ENCODE measurements at regions not wholly inside any gene's neighbourhood (a gene's known extent, or its start where the extent isn't known, plus 50 kb on each side); places are given as distances from the start of the nearest gene placed in this dataset.

DNA sequence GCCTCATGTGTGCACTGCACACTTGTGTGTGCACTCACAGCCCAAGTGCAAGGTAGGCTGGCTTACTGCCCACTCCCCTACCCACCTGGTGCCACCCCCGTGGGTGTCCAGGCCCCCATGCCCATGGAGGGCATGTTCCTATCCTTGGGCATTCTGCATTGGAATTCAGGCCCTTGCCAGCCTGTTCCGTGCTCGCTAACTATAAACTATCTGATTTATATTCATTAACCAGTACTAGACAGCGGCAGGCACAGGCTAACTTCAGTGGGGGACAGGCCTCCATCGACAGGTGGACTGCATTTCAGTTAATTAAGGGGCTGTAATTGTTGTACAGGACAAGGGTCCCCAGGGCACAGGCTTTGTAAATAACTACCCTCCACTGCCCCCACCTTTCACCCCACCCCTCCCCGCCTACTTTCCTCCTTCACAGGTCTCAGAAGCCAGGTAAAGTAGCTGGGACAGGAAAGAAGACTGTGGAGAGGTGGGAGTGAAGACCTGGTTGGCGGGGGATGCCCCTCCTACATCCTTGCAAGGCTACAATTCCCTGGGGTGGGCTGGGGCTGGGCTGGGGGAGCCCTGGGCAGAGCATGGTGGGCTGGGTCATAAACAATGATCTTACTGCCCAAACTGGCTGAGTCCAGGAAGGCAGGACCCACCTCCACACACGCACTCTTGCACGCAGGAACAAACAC, 119.0 kb upstream of the LHX1 start:
- H3K27me3 ChIP-seq (ENCODE audit: control insufficient read depth, insufficient read depth, low read length), result peaks cover 14% of the 10 kb centered on the region
- DNase-seq (ENCODE audit: low read depth), result no peak
- TF ChIP-seq CTCF (IDR thresholded peaks at IDR 0.05; ENCODE audit: insufficient read depth, low read length, poor library complexity, severe bottlenecking), result no peak
- no peaks in the 10 kb centered on the region for H3K36me3 ChIP-seq (ENCODE audit: control insufficient read depth, insufficient read depth, low read length)
- H3K4me3 ChIP-seq (ENCODE audit: low read depth, low read length), result no peak overlapping the region

DNA sequence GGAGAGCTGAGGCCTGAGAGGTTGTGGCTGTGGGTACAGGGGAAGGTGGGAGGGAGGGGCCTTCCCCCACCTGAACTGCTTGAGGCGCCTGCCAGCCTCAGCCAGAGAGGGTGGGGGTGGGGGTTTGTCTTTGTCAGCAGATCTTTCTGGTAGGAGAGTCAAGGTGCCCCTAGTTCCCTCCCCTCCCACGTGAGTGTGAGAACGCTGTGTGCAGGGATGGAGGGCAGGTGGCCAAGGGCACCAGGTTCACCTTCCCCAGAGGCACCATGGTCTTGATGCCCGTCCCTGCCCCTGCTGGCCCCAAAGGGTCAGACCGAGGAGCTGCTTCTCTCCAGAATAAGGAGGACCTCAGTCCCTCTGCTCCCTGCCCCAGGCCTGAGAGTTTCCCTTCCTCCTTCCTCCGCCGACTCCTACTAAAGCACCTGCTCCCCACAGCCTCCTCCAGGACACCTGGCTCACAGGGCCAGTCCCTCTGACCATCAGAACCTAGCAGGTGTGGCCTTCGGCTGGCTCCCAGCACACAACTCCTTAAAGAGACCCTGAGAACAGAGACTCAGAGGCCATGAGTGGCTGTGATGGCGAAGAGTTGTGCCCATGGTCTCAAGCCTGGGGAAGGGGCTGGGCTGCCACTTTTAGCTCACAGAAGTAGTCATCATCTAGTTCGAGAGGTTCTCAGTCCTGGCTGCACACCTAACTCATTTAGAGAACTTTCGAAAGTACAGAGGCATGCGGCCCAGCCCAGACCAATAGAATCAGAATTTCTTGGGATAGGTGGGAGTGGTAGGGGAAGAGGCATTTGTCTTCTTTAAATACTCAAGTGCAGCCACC, 113.2 kb upstream of the LHX1 start:
- no peaks in the 10 kb centered on the region for H3K36me3 ChIP-seq (ENCODE audit: control insufficient read depth, insufficient read depth, low read length)
- peaks cover 5% of the 10 kb centered on the region for H3K27me3 ChIP-seq (ENCODE audit: control insufficient read depth, insufficient read depth, low read length)
- TF ChIP-seq CTCF (IDR thresholded peaks at IDR 0.05; ENCODE audit: insufficient read depth, low read length, poor library complexity, severe bottlenecking), result no peak
- H3K4me3 ChIP-seq (ENCODE audit: low read depth, low read length), result no peak overlapping the region
- DNase-seq (ENCODE audit: low read depth), result no peak

- H3K4me3 ChIP-seq (ENCODE audit: low read depth, low read length), result no peak overlapping the region
- H3K27me3 ChIP-seq (ENCODE audit: control insufficient read depth, insufficient read depth, low read length), result peaks cover 5% of the 10 kb centered on the region
- no peak for DNase-seq (ENCODE audit: low read depth)
- TF ChIP-seq CTCF (IDR thresholded peaks at IDR 0.05; ENCODE audit: insufficient read depth, low read length, poor library complexity, severe bottlenecking), result no peak
- no peaks in the 10 kb centered on the region for H3K36me3 ChIP-seq (ENCODE audit: control insufficient read depth, insufficient read depth, low read length)
Measured at GRCh38 chr17:36824678-36825101, 112.6 kb upstream of the LHX1 start.

DNA sequence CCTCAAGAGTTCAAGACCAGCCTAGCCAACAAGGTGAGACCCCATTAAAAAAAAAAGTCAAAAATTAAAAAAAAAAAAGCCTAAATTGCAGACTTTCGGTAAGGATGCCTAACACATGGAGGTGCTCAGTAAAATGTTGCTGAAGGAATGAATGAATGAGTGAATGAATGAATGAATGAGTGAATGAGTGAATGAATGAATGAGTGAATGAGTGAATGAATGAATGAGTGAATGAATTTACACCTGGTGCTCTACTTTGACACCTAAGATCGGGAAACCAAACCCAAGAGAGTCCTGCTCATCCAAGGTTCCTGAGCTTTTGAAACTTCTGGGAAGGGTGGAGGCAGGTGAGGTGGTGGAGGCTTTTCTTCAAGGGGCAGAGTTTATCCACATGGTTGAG, 112.2 kb upstream of the LHX1 start:
- peaks cover 5% of the 10 kb centered on the region for H3K27me3 ChIP-seq (ENCODE audit: control insufficient read depth, insufficient read depth, low read length)
- no peak for DNase-seq (ENCODE audit: low read depth)
- H3K36me3 ChIP-seq (ENCODE audit: control insufficient read depth, insufficient read depth, low read length), result no peaks in the 10 kb centered on the region
- H3K4me3 ChIP-seq (ENCODE audit: low read depth, low read length), result no peak overlapping the region
- TF ChIP-seq CTCF (IDR thresholded peaks at IDR 0.05; ENCODE audit: insufficient read depth, low read length, poor library complexity, severe bottlenecking), result no peak

DNA sequence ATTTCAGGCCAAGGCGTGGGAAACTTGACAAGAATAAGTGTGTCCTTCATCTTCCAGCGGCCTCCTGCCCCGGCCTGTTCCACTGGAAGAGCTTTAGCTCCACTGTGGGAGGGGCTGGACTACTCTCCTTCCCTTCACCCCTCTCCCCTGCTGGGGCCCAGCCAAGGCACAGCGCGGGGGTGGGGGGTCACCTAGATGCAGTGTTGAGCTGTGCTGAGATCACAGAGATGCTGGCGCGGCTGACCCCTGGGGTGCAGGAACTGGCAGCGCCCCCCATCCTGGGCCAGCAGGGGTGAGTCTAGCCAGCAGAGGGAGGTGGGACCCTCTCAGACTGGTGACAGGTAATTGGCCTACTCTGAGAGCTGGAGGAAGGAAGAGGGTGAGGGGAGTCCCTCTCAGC, 111.8 kb upstream of the LHX1 start:
- peaks cover 5% of the 10 kb centered on the region for H3K27me3 ChIP-seq (ENCODE audit: control insufficient read depth, insufficient read depth, low read length)
- no peaks in the 10 kb centered on the region for H3K36me3 ChIP-seq (ENCODE audit: control insufficient read depth, insufficient read depth, low read length)
- DNase-seq (ENCODE audit: low read depth), result no peak
- no peak overlapping the region for H3K4me3 ChIP-seq (ENCODE audit: low read depth, low read length)
- TF ChIP-seq CTCF (IDR thresholded peaks at IDR 0.05; ENCODE audit: insufficient read depth, low read length, poor library complexity, severe bottlenecking), result no peak

Data from kidney epithelial cell (primary cell).